CD4-positive, CD25-positive, alpha-beta regulatory T cell (primary cell): ENCODE measurements at regions not wholly inside any gene's neighbourhood (a gene's known extent, or its start where the extent isn't known, plus 50 kb on each side); places are given as distances from the start of the nearest gene placed in this dataset.

Experiments
- ATAC-seq, 2 donors: fragments of 150-1000 bp; cut with Tn5 transposase; one replicate each; pipeline ENCODE4 v1.10.0; 2021; ENCODE audit warnings: low read depth in 2 of 2, moderate number of reproducible peaks in 2 of 2, moderate library complexity in 1 of 2
- DNase-seq, 3 donors: peaks; one replicate each; pipeline versions ENCODE4 v3.0.0 to v3.0.0-alpha.2; 2012 to 2022; ENCODE audit warnings: mixed read lengths in 1 of 3
- H3K27ac ChIP-seq: one replicate; pipeline ENCODE4 v1.7.0; 2013; ENCODE audit warnings: mild to moderate bottlenecking, low read length; ENCODE audit not compliant: insufficient read depth, poor library complexity, severe bottlenecking
- H3K27me3 ChIP-seq: one replicate; pipeline ENCODE4 v1.7.0; 2013; ENCODE audit warnings: low read length; ENCODE audit not compliant: control insufficient read depth, insufficient read depth
- H3K36me3 ChIP-seq: one replicate; pipeline ENCODE4 v1.7.0; 2013; ENCODE audit warnings: mild to moderate bottlenecking, low read length, moderate library complexity; ENCODE audit not compliant: control insufficient read depth, insufficient read depth
- H3K4me1 ChIP-seq: 2 replicates; pipeline ENCODE4 v1.7.0; 2013; ENCODE audit warnings: mild to moderate bottlenecking, low read length; ENCODE audit not compliant: insufficient read depth, control insufficient read depth, poor library complexity, severe bottlenecking
- H3K4me3 ChIP-seq: one replicate; pipeline ENCODE4 v1.7.0; 2013; ENCODE audit warnings: low read depth, mild to moderate bottlenecking, low read length, moderate library complexity
- H3K9me3 ChIP-seq, 2 experiments: 1 replicate in 1 of 2; 2 replicates in 1 of 2; pipeline ENCODE4 v1.7.0; 2013; ENCODE audit warnings: low read length in 2 of 2, mild to moderate bottlenecking in 1 of 2, moderate library complexity in 1 of 2; ENCODE audit not compliant: control insufficient read depth in 2 of 2
- H3K27ac Mint-ChIP-seq, 3 donors: one replicate each; pipeline ENCODE4 v1.8.0; 2020 to 2022; ENCODE audit warnings: mild to moderate bottlenecking in 3 of 3, mixed read lengths in 3 of 3, moderate library complexity in 2 of 3
- H3K27me3 Mint-ChIP-seq: one replicate; pipeline ENCODE4 v1.8.0; 2022; ENCODE audit warnings: mild to moderate bottlenecking, mixed read lengths
- H3K36me3 Mint-ChIP-seq: one replicate; pipeline ENCODE4 v1.8.0; 2020; ENCODE audit warnings: mixed read lengths
- H3K4me1 Mint-ChIP-seq, 4 donors: one replicate each; pipeline ENCODE4 v1.8.0; 2020 to 2022; ENCODE audit warnings: mixed read lengths in 4 of 4, mild to moderate bottlenecking in 1 of 4
- H3K4me3 Mint-ChIP-seq, 4 donors: one replicate each; pipeline ENCODE4 v1.8.0; 2020 to 2022; ENCODE audit warnings: mild to moderate bottlenecking in 4 of 4, mixed read lengths in 4 of 4, moderate library complexity in 3 of 4
- H3K9me3 Mint-ChIP-seq, 7 donors: one replicate each; pipeline ENCODE4 v1.8.0; 2020 to 2022; ENCODE audit warnings: mixed read lengths in 7 of 7, mild to moderate bottlenecking in 3 of 7, moderate library complexity in 2 of 7

DNA sequence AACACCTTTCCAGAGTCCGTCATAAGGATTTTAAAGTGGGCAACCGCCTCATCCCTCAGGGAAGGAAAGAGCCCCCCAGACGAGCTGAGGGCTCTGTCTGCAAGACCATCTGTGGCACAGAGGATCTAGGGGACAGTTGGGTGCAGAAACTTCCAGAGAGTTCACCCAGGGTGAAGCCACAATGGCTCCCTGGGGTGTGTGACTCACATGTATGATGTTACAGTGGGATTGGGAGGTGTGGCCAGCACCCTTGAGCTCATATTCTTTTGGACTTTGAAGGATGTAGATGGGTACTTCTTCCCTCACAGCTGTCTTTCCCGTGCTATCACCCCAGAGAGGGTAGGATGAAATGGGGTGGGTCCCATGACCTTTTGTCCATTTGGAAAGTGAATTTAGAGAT is 95.5 kb downstream of the NCR2 start:
- H3K36me3 ChIP-seq, result no peaks in the 10 kb centered on the region
- H3K36me3 Mint-ChIP-seq, result peaks cover 3% of the 10 kb centered on the region
- ATAC-seq, result no peak

DNA sequence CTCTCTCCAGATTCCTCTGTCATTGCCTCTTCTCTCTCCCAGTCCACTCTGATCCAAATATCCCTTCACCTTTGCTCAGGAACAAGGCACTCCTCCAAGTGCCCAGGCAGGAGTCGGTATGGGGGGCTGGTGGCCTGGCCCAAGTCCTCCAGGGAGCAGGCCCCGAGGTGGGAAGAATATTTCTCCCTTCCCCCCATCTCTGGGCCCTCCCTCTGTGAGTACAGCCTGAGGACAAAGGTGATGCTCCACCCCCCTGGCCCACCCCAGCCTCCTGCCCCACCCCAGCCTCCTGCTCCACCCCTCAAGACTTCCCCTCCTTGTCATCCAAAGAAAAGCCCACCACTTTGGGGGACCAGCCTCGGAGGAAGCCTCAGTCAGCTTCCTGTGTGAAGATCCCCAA is 96.9 kb downstream of the NCR2 start:
- Histone ChIP-seq H3K4me1 (peaks cover 15% of the 10 kb centered on the region), H3K4me3 (no peak overlapping the region), H3K9me3 (no peaks in the 10 kb centered on the region), H3K27me3 (peaks cover 11% of the 10 kb centered on the region), H3K36me3 (no peaks in the 10 kb centered on the region), H3K27ac (no peak overlapping the region)
- DNase-seq, result no peak
- Mint-ChIP-seq H3K27ac (no peak overlapping the region), H3K9me3 (peaks cover 0 to 3% (median 0%) of the 10 kb centered on the region in 7 donors), H3K27me3 (peaks cover 48% of the 10 kb centered on the region), H3K36me3 (peaks cover 3% of the 10 kb centered on the region), H3K4me1 (peaks cover 0 to 11% (median 4%) of the 10 kb centered on the region in 4 donors), H3K4me3 (no peak overlapping the region)
- no peak for ATAC-seq

More for the DNA sequence above, 95.5 kb downstream of the NCR2 start:
- Histone ChIP-seq H3K27ac (no peak overlapping the region), H3K4me1 (peaks cover 23% of the 10 kb centered on the region), H3K27me3 (peaks cover 19% of the 10 kb centered on the region), H3K4me3 (no peak overlapping the region), H3K9me3 (no peaks in the 10 kb centered on the region)
- Mint-ChIP-seq H3K4me1 (peaks cover 0 to 11% (median 4%) of the 10 kb centered on the region in 4 donors), H3K4me3 (no peak overlapping the region), H3K9me3 (peaks cover 0 to 3% (median 0%) of the 10 kb centered on the region in 7 donors), H3K27me3 (peaks cover 43% of the 10 kb centered on the region), H3K27ac (no peak overlapping the region)
- no peak for DNase-seq

DNA sequence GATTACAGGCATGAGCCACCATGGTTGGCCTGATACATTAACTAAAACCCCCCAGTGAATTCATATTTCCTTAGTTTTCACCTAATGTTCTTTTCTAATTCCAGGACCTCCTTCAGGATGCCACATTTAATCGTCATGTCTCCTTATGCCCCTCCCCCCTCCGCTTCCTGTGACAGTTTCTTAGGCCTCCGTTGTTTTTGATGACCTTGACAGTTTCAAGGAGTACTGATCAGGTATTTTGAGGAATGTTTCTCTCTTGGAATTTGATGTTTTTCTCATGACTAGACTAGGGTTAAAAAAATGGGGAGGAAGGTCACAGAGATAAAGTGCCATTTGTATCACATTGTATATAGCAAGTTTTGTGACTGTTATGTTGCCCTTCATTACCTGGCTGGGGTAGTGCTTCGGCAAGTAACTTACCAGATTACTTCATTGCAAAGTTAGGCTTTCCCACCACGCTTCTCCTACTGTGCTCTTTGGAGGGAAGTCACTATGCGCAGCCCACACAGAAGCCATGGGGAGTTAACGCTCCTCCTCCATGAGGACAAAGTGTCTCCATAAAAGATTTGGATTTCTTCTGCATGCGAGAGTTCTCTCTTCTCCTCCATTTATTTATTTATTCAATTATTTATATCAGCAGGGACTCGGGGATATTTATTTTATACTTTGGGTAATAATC is 99.5 kb downstream of the NCR2 start:
- Histone ChIP-seq H3K4me3 (no peak overlapping the region), H3K4me1 (no peaks in the 10 kb centered on the region), H3K27me3 (peaks cover 5% of the 10 kb centered on the region), H3K9me3 (no peaks in the 10 kb centered on the region), H3K27ac (no peak overlapping the region), H3K36me3 (no peaks in the 10 kb centered on the region)
- no peak overlapping the region for H3K27ac Mint-ChIP-seq
- H3K4me3 Mint-ChIP-seq, result no peak overlapping the region
- H3K36me3 Mint-ChIP-seq, result peaks cover 6% of the 10 kb centered on the region
- peaks cover 0 to 3% (median 0%) of the 10 kb centered on the region in 7 donors for H3K9me3 Mint-ChIP-seq
- ATAC-seq (no peak), DNase-seq (no peak)
- H3K4me1 Mint-ChIP-seq, result peaks cover 0 to 7% (median 1%) of the 10 kb centered on the region in 4 donors
- peaks cover 31% of the 10 kb centered on the region for H3K27me3 Mint-ChIP-seq

GRCh38 chr6:41437604-41438003 is 102.2 kb downstream of the NCR2 start:
- peaks cover 6% of the 10 kb centered on the region for H3K36me3 Mint-ChIP-seq
- H3K27ac ChIP-seq, result no peak overlapping the region
- H3K27me3 Mint-ChIP-seq, result peaks cover 23% of the 10 kb centered on the region
- no peak overlapping the region for H3K27ac Mint-ChIP-seq
- H3K4me1 ChIP-seq, result peaks cover 7% of the 10 kb centered on the region
- H3K4me3 ChIP-seq, result no peak overlapping the region
- peaks cover 0 to 34% (median 14%) of the 10 kb centered on the region in 4 donors for H3K4me1 Mint-ChIP-seq
- H3K36me3 ChIP-seq, result no peaks in the 10 kb centered on the region
- DNase-seq (no peak), ATAC-seq (no peak)
- H3K4me3 Mint-ChIP-seq, result no peak overlapping the region
- peaks cover 0 to 3% (median 0%) of the 10 kb centered on the region in 7 donors for H3K9me3 Mint-ChIP-seq
- no peaks in the 10 kb centered on the region for H3K27me3 ChIP-seq
- H3K9me3 ChIP-seq, result no peaks in the 10 kb centered on the region

DNA sequence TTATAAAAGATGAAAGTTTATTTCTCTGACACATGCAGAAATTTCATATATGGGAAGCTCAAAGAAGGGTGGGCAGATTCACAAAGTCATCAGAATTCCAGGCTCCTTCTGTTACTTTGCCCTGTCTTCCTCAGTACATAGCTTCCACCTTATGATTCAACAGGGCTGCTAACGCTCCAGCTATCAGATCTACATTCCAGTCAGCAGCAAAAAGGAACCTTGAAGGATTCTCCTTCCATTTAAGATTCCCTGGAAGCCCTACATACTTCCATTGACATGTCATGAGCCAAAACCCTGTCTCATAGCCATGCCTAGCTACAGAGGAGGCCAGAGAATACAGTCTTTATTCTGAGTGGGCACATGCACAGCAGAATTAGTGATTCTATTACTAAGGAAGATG is 103.3 kb downstream of the NCR2 start:
- Mint-ChIP-seq H3K27me3 (peaks cover 19% of the 10 kb centered on the region), H3K27ac (no peak overlapping the region), H3K4me3 (no peak overlapping the region), H3K4me1 (peaks cover 0 to 37% (median 14%) of the 10 kb centered on the region in 4 donors), H3K36me3 (peaks cover 3% of the 10 kb centered on the region), H3K9me3 (peaks cover 0 to 1% (median 0%) of the 10 kb centered on the region in 7 donors)
- DNase-seq, result no peak
- Histone ChIP-seq H3K4me3 (no peak overlapping the region), H3K9me3 (no peaks in the 10 kb centered on the region), H3K27me3 (no peaks in the 10 kb centered on the region), H3K27ac (no peak overlapping the region), H3K36me3 (no peaks in the 10 kb centered on the region), H3K4me1 (peaks cover 7% of the 10 kb centered on the region)
- no peak for ATAC-seq

- Histone ChIP-seq H3K4me3 (no peak overlapping the region), H3K36me3 (no peaks in the 10 kb centered on the region), H3K9me3 (no peaks in the 10 kb centered on the region), H3K27me3 (no peaks in the 10 kb centered on the region), H3K4me1 (peaks cover 7% of the 10 kb centered on the region), H3K27ac (no peak overlapping the region)
- ATAC-seq, result peak; percentile 20 to 47
- Mint-ChIP-seq H3K9me3 (peaks cover 0 to 2% (median 0%) of the 10 kb centered on the region in 7 donors), H3K27me3 (peaks cover 25% of the 10 kb centered on the region), H3K4me1 (peaks cover 0 to 37% (median 14%) of the 10 kb centered on the region in 4 donors), H3K36me3 (peaks cover 3% of the 10 kb centered on the region), H3K27ac (peak overlapping the region in 2 of 3 donors; percentile 1 to 68), H3K4me3 (no peak overlapping the region)
- DNase-seq, result peak in 1 of 3 donors; percentile 37
Measured at GRCh38 chr6:41439524-41440418, 104.4 kb downstream of the NCR2 start.

DNA sequence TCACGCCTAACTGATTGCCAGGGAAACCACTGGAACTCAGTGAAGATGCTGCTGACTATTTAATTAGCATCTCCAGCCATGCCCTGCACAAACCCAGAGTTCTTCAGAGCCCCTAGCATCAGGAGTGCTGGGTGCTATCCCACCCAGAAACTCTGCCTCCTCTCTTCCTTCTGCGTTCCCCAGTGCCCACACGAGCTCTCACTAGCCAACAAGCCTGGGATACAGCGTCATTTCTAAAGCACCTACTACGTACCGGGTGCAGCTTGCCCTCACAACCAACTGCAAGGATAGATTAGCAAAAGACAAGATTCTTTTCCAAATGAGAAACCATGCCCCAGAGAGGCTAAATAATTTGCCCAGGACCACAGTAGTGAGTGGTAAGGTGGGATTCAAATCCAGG is 105.2 kb upstream of the FOXP4 start:
- peaks cover 0 to 37% (median 14%) of the 10 kb centered on the region in 4 donors for H3K4me1 Mint-ChIP-seq
- peaks cover 0 to 2% (median 0%) of the 10 kb centered on the region in 7 donors for H3K9me3 Mint-ChIP-seq
- peaks cover 3% of the 10 kb centered on the region for H3K36me3 Mint-ChIP-seq
- no peaks in the 10 kb centered on the region for H3K36me3 ChIP-seq
- H3K27ac ChIP-seq, result no peak overlapping the region
- peaks cover 20% of the 10 kb centered on the region for H3K27me3 Mint-ChIP-seq
- H3K27ac Mint-ChIP-seq, result peak overlapping the region in 1 of 3 donors; percentile 39
- peaks cover 7% of the 10 kb centered on the region for H3K4me1 ChIP-seq
- no peaks in the 10 kb centered on the region for H3K27me3 ChIP-seq
- H3K4me3 Mint-ChIP-seq, result peak overlapping the region in 2 of 4 donors; percentile 19 to 34
- no peak for DNase-seq
- no peaks in the 10 kb centered on the region for H3K9me3 ChIP-seq
- ATAC-seq, result no peak
- H3K4me3 ChIP-seq, result no peak overlapping the region
